CD4-positive, alpha-beta T cell (primary cell): ENCODE measurements at regions not wholly inside any gene's neighbourhood (a gene's known extent, or its start where the extent isn't known, plus 50 kb on each side); places are given as distances from the start of the nearest gene placed in this dataset.

ENCODE experiments used
- ATAC-seq: fragments of 200-7000 bp; cut with Tn5 transposase; one replicate; pipeline ENCODE4 v1.10.0; 2022; ENCODE audit warnings: mild to moderate bottlenecking; ENCODE audit not compliant: poor library complexity
- CTCF ChIA-PET: fragments of 350-600 bp; sonication (Branson Sonifier 250); formaldehyde crosslinking; loops from one replicate; lab custom pipeline; 2021; ENCODE audit warnings: antibody characterized with exemption, inconsistent platforms; lab: Charles Lee
- POLR2A ChIA-PET: fragments of 350-600 bp; sonication (Branson Sonifier 250); formaldehyde crosslinking; loops from one replicate; lab custom pipeline; 2021; ENCODE audit warnings: antibody characterized with exemption, inconsistent platforms; lab: Charles Lee
- DNase-seq, 14 experiments: peaks; one replicate each; pipeline ENCODE4 v3.0.0-alpha.2; 2013 to 2020; ENCODE audit warnings: mixed read lengths in 2 of 14
- H3K27ac ChIP-seq, 2 donors: one replicate each; pipeline versions ENCODE4 v1.5.1 to v1.7.0; 2013; ENCODE audit warnings: low read length in 2 of 2, low read depth in 1 of 2, mild to moderate bottlenecking in 1 of 2
- H3K27me3 ChIP-seq, 2 experiments: 1 replicate in 1 of 2; 2 replicates in 1 of 2; pipeline versions ENCODE4 v1.6.1 to v1.7.0; 2013; ENCODE audit warnings: low read length in 2 of 2, control low read depth in 1 of 2, mild to moderate bottlenecking in 1 of 2, moderate library complexity in 1 of 2; ENCODE audit not compliant: insufficient read depth in 2 of 2, control insufficient read depth in 1 of 2
- H3K36me3 ChIP-seq: one replicate; pipeline ENCODE4 v1.6.1; 2013; ENCODE audit warnings: low read length, control low read depth; ENCODE audit not compliant: insufficient read depth
- H3K4me1 ChIP-seq: one replicate; pipeline ENCODE4 v1.6.1; 2013; ENCODE audit warnings: low read length, control low read depth; ENCODE audit not compliant: insufficient read depth
- H3K4me3 ChIP-seq: one replicate; pipeline ENCODE4 v1.5.1; 2013; ENCODE audit warnings: mild to moderate bottlenecking, low read length, moderate library complexity
- H3K9me3 ChIP-seq, 2 experiments: 1 replicate in 1 of 2; 2 replicates in 1 of 2; pipeline versions ENCODE4 v1.6.1 to v1.7.0; 2013; ENCODE audit warnings: low read length in 2 of 2, mild to moderate bottlenecking in 2 of 2, control low read depth in 1 of 2, moderate library complexity in 1 of 2; ENCODE audit not compliant: control insufficient read depth in 1 of 2, insufficient read depth in 1 of 2
- H3K27ac Mint-ChIP-seq: one replicate; pipeline ENCODE4 v1.8.0; 2020; ENCODE audit warnings: mixed read lengths
- H3K27me3 Mint-ChIP-seq: one replicate; pipeline ENCODE4 v1.8.0; 2021; ENCODE audit warnings: mixed read lengths
- H3K36me3 Mint-ChIP-seq: one replicate; pipeline ENCODE4 v1.8.0; 2021; ENCODE audit warnings: low read depth, mixed read lengths
- H3K4me1 Mint-ChIP-seq: one replicate; pipeline ENCODE4 v1.8.0; 2021; ENCODE audit warnings: low read depth, mixed read lengths
- H3K4me3 Mint-ChIP-seq: one replicate; pipeline ENCODE4 v1.8.0; 2020; ENCODE audit warnings: mild to moderate bottlenecking, mixed read lengths
- H3K9me3 Mint-ChIP-seq: one replicate; pipeline ENCODE4 v1.8.0; 2020; ENCODE audit warnings: mixed read lengths
- intact Hi-C, 2 experiments: fragments of 100-400 bp; cut with DNase I in 1 of 2; cut with micrococcal nuclease in 1 of 2; formaldehyde crosslinking; loops; one replicate each; pipeline versions ENCODE4 v1.15.1 to v1.9.0; 2023 to 2025; cut with DNase I, micrococcal nuclease
- TF ChIP-seq, protein P1 (sequence below): fragments of 200-600 bp; IDR thresholded peaks from one replicate; pipeline ENCODE4 v1.8.0; 2022; ENCODE audit warnings: antibody characterized with exemption, mild to moderate bottlenecking

DNA sequence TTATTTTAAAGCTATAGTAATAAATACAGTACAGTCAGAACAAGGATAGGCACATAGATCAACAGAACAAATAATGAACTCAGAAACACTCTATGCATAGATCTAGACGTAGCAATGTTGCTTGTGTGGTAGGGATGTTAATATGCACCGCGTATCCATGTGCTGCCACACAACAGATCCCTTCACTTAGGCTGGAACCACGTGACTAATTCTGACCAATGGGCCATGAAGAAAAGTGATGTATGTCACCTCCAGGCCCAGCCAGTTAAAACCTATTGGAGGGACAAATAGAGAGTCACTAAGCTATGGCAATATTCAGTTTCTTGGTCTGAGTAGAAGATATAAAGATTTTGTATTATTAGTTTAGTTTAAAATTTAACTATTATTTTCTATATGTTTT is 91.4 kb downstream of the ADAMTS1 start:
- H3K27me3 Mint-ChIP-seq: peaks cover 3% of the 10 kb centered on the region
- H3K9me3 ChIP-seq: no peaks in the 10 kb centered on the region
- ATAC-seq: no peak
- DNase-seq: no peak
- H3K27ac Mint-ChIP-seq: no peak overlapping the region
- no peaks in the 10 kb centered on the region for H3K36me3 ChIP-seq
- no peak overlapping the region for H3K4me3 Mint-ChIP-seq
- H3K27me3 ChIP-seq: no peaks in the 10 kb centered on the region
- no peaks in the 10 kb centered on the region for H3K4me1 ChIP-seq
- no peak overlapping the region for H3K4me3 ChIP-seq
- CTCF ChIA-PET: interaction anchor here (0.7 kb wide), 1 partner anchor 952 kb away, joined by 3 read pairs; no protein-coding TSS in a partner anchor
- H3K27ac ChIP-seq: no peak overlapping the region
- TF ChIP-seq, protein P1, sequence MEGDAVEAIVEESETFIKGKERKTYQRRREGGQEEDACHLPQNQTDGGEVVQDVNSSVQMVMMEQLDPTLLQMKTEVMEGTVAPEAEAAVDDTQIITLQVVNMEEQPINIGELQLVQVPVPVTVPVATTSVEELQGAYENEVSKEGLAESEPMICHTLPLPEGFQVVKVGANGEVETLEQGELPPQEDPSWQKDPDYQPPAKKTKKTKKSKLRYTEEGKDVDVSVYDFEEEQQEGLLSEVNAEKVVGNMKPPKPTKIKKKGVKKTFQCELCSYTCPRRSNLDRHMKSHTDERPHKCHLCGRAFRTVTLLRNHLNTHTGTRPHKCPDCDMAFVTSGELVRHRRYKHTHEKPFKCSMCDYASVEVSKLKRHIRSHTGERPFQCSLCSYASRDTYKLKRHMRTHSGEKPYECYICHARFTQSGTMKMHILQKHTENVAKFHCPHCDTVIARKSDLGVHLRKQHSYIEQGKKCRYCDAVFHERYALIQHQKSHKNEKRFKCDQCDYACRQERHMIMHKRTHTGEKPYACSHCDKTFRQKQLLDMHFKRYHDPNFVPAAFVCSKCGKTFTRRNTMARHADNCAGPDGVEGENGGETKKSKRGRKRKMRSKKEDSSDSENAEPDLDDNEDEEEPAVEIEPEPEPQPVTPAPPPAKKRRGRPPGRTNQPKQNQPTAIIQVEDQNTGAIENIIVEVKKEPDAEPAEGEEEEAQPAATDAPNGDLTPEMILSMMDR: no peak
- POLR2A ChIA-PET: no interaction called here
- H3K4me1 Mint-ChIP-seq: no peaks in the 10 kb centered on the region
- H3K36me3 Mint-ChIP-seq: no peaks in the 10 kb centered on the region
- no peaks in the 10 kb centered on the region for H3K9me3 Mint-ChIP-seq
- intact Hi-C loops: no loop called here

DNA sequence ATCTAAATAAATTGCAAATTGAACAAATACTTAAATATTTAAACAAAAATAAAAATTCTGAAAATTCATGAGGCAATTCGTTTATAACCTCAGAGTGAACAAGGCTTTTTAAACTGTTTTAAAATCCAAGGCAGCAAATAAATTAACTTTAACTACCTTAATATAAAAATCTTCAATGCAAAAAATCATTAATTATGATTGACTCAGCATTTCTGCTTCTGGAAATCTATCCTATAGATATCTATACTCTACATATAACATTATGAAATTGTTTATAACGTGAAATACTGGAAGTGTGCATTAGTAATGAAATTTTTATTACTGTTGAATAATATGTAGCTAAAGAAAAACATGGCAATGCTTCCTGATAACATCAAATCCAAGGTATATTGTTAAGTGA is 92.4 kb downstream of the ADAMTS1 start:
- Histone ChIP-seq H3K4me3 (no peak overlapping the region), H3K36me3 (no peaks in the 10 kb centered on the region), H3K4me1 (no peaks in the 10 kb centered on the region), H3K27ac (no peak overlapping the region), H3K9me3 (no peaks in the 10 kb centered on the region), H3K27me3 (no peaks in the 10 kb centered on the region)
- Mint-ChIP-seq H3K36me3 (no peaks in the 10 kb centered on the region), H3K4me3 (no peak overlapping the region), H3K4me1 (no peaks in the 10 kb centered on the region), H3K27ac (no peak overlapping the region), H3K9me3 (no peaks in the 10 kb centered on the region), H3K27me3 (peaks cover 3% of the 10 kb centered on the region)
- POLR2A ChIA-PET: no interaction called here
- ATAC-seq (no peak), DNase-seq (no peak)
- intact Hi-C loops: no loop called here
- TF ChIP-seq, protein P1: no peak
- CTCF ChIA-PET: interaction anchor here (0.7 kb wide), 1 partner anchor 951 kb away, joined by 3 read pairs; no protein-coding TSS in a partner anchor

DNA sequence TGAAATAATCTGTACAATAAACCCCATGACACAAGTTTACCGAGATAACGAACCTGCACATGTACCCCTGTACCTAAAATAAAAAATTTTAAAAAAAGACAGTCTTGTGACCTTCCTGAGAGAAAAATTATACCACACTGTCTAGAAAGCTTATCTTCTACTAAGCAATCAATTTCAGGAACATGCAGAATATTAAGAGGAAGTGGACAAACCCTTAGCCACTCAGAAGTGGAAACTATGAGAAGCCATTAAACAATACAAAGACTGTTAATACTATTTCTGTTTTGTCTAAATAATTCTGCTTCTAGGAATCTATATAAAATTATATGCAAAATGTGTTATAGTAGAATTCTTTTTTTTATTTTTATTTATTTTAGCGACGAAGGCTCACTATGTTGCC is 93.9 kb downstream of the ADAMTS1 start:
- no peaks in the 10 kb centered on the region for H3K4me1 Mint-ChIP-seq
- H3K27ac Mint-ChIP-seq: no peak overlapping the region
- ATAC-seq (no peak), DNase-seq (no peak)
- Histone ChIP-seq H3K4me3 (no peak overlapping the region), H3K27me3 (no peaks in the 10 kb centered on the region), H3K27ac (no peak overlapping the region), H3K36me3 (no peaks in the 10 kb centered on the region), H3K4me1 (no peaks in the 10 kb centered on the region), H3K9me3 (no peaks in the 10 kb centered on the region)
- ChIA-PET POLR2A (no interaction called here), CTCF (no interaction called here)
- peaks cover 7% of the 10 kb centered on the region for H3K27me3 Mint-ChIP-seq
- TF ChIP-seq, protein P1: no peak
- H3K4me3 Mint-ChIP-seq: no peak overlapping the region
- no peaks in the 10 kb centered on the region for H3K9me3 Mint-ChIP-seq
- H3K36me3 Mint-ChIP-seq: no peaks in the 10 kb centered on the region
- intact Hi-C loops: no loop called here
